ENCODE measurements at regions not wholly inside any gene's neighbourhood (a gene's known extent, or its start where the extent isn't known, plus 50 kb on each side); places are given as distances from the start of the nearest gene placed in this dataset.

DNA sequence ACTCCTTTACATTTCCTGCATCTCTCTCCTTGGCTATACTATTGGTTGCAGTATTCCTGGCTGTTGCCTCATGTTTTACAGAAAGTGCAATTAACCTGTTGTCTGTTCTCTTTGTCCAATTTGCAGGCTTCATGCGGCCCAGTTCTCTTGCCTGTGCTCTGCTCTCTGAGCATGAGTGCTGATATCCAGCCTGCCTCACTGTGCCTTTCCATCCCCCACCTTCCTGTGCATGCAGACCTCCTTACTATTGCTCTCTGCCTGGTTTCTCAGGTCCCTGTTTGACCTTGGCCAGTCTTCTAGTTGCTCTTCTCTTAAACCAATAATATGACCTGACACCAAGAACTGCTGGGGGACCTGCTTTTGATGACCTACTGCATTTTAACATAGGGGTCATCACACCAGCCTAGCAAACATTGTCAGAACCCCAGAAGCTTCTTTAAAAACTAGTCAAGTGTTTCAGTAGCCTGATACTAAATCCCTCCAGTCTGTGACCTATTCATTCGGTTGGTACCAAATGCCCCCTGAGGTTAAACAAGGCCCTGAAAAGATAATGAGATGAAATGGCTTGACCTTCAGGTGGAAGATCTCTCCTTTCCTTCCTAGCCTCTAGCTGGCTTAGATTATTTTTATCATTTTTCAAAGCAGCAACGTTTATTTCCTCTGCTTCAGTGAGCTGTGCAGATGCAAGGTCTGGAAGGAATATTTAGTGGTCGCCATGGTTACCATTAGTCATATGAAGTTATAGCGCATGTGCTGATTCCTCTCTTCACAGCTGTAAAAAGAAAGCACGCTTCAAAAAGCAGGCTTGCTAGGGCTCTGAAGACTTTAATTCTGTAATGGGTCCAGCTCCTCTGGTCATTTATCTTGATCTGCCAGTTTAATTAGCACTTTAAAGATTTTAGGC, 216.5 kb downstream of the PHLDA1 start:
- TF ChIP-seq, protein P1, sequence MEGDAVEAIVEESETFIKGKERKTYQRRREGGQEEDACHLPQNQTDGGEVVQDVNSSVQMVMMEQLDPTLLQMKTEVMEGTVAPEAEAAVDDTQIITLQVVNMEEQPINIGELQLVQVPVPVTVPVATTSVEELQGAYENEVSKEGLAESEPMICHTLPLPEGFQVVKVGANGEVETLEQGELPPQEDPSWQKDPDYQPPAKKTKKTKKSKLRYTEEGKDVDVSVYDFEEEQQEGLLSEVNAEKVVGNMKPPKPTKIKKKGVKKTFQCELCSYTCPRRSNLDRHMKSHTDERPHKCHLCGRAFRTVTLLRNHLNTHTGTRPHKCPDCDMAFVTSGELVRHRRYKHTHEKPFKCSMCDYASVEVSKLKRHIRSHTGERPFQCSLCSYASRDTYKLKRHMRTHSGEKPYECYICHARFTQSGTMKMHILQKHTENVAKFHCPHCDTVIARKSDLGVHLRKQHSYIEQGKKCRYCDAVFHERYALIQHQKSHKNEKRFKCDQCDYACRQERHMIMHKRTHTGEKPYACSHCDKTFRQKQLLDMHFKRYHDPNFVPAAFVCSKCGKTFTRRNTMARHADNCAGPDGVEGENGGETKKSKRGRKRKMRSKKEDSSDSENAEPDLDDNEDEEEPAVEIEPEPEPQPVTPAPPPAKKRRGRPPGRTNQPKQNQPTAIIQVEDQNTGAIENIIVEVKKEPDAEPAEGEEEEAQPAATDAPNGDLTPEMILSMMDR (IDR thresholded peaks at IDR 0.05): no peak
- TF ChIP-seq EZH2 (IDR thresholded peaks at IDR 0.05) (no peak), EZH2phosphoT487 (IDR thresholded peaks at IDR 0.05) (no peak)
